Stomach (tissue), 4 donors: ENCODE measurements at regions not wholly inside any gene's neighbourhood (a gene's known extent, or its start where the extent isn't known, plus 50 kb on each side); places are given as distances from the start of the nearest gene placed in this dataset.

Experiments
- CTCF ChIP-seq, 7 experiments: fragments of 450-650 bp in 4 of 7; fragments of 200-600 bp in 3 of 7; sonication (generic) in 3 of 7; IDR thresholded peaks; one replicate each; pipeline ENCODE4 v1.5.1; 2016 to 2019; ENCODE audit warnings: antibody characterized with exemption in 7 of 7, control low read depth in 2 of 7, mild to moderate bottlenecking in 1 of 7
- EP300 ChIP-seq: sonication (generic); formaldehyde crosslinking; IDR thresholded peaks from one replicate; pipeline ENCODE4 v1.6.1; 2017; ENCODE audit warnings: antibody characterized with exemption
- POLR2A ChIP-seq, 4 donors: fragments of 450-650 bp; IDR thresholded peaks; one replicate each; pipeline ENCODE4 v1.6.1; 2016; ENCODE audit warnings: antibody characterized with exemption in 4 of 4, control low read depth in 2 of 4, mild to moderate bottlenecking in 1 of 4, moderate library complexity in 1 of 4
- POLR2AphosphoS5 ChIP-seq, 3 donors: sonication (generic); formaldehyde crosslinking; IDR thresholded peaks; one replicate each; pipeline ENCODE4 v1.6.1; 2016; ENCODE audit warnings: antibody characterized with exemption in 3 of 3

- TF ChIP-seq CTCF (IDR thresholded peaks at IDR 0.05) (no peak), EP300 (no peak), POLR2AphosphoS5 (IDR thresholded peaks at IDR 0.05) (no peak), POLR2A (IDR thresholded peaks at IDR 0.05) (no peak)
Observed at GRCh38 chr7:116449441-116449840, 50.1 kb upstream of the CAV2 start.
